ENCODE measurements at regions not wholly inside any gene's neighbourhood (a gene's known extent, or its start where the extent isn't known, plus 50 kb on each side); places are given as distances from the start of the nearest gene placed in this dataset.

DNA sequence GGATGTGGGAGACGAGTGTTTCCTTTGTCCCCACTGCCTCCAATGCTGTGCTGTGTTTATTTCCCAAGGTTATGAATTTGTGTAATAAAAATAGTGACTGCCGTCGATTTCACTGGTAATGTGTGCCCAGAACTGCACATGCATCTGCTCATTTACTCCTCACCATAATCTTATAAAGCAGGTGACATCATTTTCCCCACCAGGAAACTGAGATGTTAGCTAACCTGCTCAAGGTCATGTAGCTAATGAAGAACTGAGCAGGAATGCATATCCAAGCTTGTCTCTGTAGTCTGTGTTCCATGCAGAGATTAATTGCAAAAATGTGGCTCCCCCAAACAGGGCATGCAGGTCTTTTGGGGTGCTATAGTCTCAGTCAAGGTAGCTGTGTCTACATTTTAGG is 224.4 kb downstream of the TENT4A start:
- TF ChIP-seq, protein P1, sequence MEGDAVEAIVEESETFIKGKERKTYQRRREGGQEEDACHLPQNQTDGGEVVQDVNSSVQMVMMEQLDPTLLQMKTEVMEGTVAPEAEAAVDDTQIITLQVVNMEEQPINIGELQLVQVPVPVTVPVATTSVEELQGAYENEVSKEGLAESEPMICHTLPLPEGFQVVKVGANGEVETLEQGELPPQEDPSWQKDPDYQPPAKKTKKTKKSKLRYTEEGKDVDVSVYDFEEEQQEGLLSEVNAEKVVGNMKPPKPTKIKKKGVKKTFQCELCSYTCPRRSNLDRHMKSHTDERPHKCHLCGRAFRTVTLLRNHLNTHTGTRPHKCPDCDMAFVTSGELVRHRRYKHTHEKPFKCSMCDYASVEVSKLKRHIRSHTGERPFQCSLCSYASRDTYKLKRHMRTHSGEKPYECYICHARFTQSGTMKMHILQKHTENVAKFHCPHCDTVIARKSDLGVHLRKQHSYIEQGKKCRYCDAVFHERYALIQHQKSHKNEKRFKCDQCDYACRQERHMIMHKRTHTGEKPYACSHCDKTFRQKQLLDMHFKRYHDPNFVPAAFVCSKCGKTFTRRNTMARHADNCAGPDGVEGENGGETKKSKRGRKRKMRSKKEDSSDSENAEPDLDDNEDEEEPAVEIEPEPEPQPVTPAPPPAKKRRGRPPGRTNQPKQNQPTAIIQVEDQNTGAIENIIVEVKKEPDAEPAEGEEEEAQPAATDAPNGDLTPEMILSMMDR (IDR thresholded peaks at IDR 0.05): no peak
- no peak for TF ChIP-seq POLR2A (IDR thresholded peaks at IDR 0.05)
